ENCODE measurements at regions not wholly inside any gene's neighbourhood (a gene's known extent, or its start where the extent isn't known, plus 50 kb on each side); places are given as distances from the start of the nearest gene placed in this dataset.

- Histone ChIP-seq H3K36me3 (no peaks in the 10 kb centered on the region), H3K4me1 (no peaks in the 10 kb centered on the region), H3K4me3 (no peak overlapping the region), H3K27me3 (no peaks in the 10 kb centered on the region), H3K9me3 (no peaks in the 10 kb centered on the region), H3K27ac (peak overlapping the region in 1 of 4 donors; percentile 10)
- intact Hi-C loops (cut with DNase I; ENCODE audit: low total_unique reads) = no loop called here
- no peak for TF ChIP-seq EP300 (IDR thresholded peaks at IDR 0.05; ENCODE audit: low read depth)
- TF ChIP-seq CTCF (IDR thresholded peaks at IDR 0.05) = no peak
- no peak for TF ChIP-seq POLR2AphosphoS5 (IDR thresholded peaks at IDR 0.05)
- TF ChIP-seq POLR2A (IDR thresholded peaks at IDR 0.05) = no peak
- WGBS, 2 donors (ENCODE audit: low coverage in 1 of 2) = 61 to 66% methylated on average over 5 to 6 of the region's 6 CpGs
- in situ Hi-C loops (cut with MboI; ENCODE audit: low pct_ligation_motif_present in 1 of 4, low pct_unique_long_range_greater_than_20kb in 1 of 4, low sequenced_read_pairs in 3 of 4) = no loop called here
- DNase-seq = no peak
Observed at GRCh38 chr15:93866476-93866875, 364.9 kb upstream of the MCTP2 start.

DNA sequence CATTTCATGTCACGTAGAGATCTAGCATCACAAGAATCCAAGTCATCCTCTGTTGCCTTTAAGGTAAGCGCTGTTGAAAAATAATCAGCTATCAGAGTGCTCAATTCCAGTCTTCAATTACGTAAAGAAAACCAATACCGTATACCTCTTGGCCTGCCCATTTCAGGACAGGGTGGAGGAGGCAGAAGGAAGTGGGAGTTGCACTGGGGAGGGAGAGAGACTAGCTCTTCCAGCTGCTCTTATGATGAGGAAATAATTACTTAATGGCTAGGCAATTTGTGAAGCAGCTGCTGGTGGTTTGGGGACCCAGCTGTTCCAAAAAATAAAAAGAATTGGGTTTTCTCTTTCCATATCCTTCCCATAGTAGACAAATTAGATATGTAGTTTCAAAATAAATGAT is 365.8 kb upstream of the MCTP2 start:
- TF ChIP-seq POLR2A (IDR thresholded peaks at IDR 0.05) = no peak
- TF ChIP-seq CTCF (IDR thresholded peaks at IDR 0.05) = no peak
- H3K27ac ChIP-seq = peak overlapping the region in 1 of 4 donors; percentile 4
- no peak overlapping the region for H3K4me3 ChIP-seq
- intact Hi-C loops (cut with DNase I; ENCODE audit: low total_unique reads) (no loop called here), in situ Hi-C loops (cut with MboI; ENCODE audit: low pct_ligation_motif_present in 1 of 4, low pct_unique_long_range_greater_than_20kb in 1 of 4, low sequenced_read_pairs in 3 of 4) (no loop called here)
- H3K36me3 ChIP-seq = no peaks in the 10 kb centered on the region
- WGBS, 2 donors (ENCODE audit: low coverage in 1 of 2) = 54 to 69% methylated on average over 4 of the region's 4 CpGs
- H3K9me3 ChIP-seq = no peaks in the 10 kb centered on the region
- no peak for DNase-seq
- H3K27me3 ChIP-seq = no peaks in the 10 kb centered on the region
- H3K4me1 ChIP-seq = no peaks in the 10 kb centered on the region

GRCh38 chr15:93862791-93863190 is 368.6 kb upstream of the MCTP2 start:
- Histone ChIP-seq H3K4me3 (no peak overlapping the region), H3K27me3 (no peaks in the 10 kb centered on the region), H3K4me1 (no peaks in the 10 kb centered on the region), H3K9me3 (no peaks in the 10 kb centered on the region), H3K36me3 (no peaks in the 10 kb centered on the region), H3K27ac (peak overlapping the region in 3 of 4 donors; percentile 34 to 43 (median 41))
- intact Hi-C loops (cut with DNase I; ENCODE audit: low total_unique reads) = no loop called here
- in situ Hi-C loops (cut with MboI; ENCODE audit: low pct_ligation_motif_present in 1 of 4, low pct_unique_long_range_greater_than_20kb in 1 of 4, low sequenced_read_pairs in 3 of 4) = no loop called here
- TF ChIP-seq POLR2AphosphoS5 (IDR thresholded peaks at IDR 0.05) (peak in 1 of 3 donors; percentile 40), POLR2A (IDR thresholded peaks at IDR 0.05) (peak; percentile 26), CTCF (IDR thresholded peaks at IDR 0.05) (no peak), EP300 (IDR thresholded peaks at IDR 0.05; ENCODE audit: low read depth) (no peak)
- DNase-seq = peak; percentile 27
- WGBS, 2 donors (ENCODE audit: low coverage in 1 of 2) = 69 to 80% methylated on average over 1 to 7 of the region's 7 CpGs

DNA sequence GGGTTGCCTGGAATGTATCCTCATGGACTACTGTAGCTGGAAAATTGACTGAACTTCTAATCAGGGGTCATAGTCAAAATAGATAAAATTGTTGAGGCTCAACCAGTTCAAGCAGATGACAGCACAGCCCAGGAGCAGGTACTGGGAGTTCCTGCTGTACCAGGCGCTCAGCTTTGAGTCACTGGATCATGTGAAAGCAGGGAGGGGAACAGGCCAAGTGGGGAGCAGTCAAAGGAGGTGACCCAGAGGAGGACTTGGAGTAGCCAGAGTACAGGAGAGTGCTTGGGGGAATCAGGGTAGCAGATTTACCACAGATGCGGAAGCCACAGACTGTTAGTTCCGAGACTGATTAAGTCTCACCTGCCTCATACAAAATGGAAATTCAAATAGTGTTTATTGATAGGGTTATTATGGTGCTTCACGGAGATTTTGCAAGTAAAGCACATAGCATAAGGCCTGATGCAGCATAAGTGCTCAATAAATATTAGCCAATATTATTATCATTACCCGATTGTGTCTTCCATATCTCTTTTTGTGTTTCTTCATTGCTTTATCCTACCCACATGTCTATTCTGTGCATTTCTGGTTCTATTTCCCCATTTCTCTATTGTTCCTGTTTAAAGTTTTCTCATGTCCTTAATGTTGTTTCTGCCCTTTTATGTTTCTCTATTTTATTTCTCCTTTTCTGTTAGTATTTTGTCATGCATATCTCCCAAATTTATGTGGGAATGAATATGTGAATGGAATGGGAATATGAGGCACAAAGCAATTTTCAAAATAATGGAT is 369.2 kb upstream of the MCTP2 start:
- peak overlapping the region in 2 of 4 donors; percentile 34 to 41 for H3K27ac ChIP-seq
- no peaks in the 10 kb centered on the region for H3K4me1 ChIP-seq
- H3K9me3 ChIP-seq = no peaks in the 10 kb centered on the region
- no peak for TF ChIP-seq EP300 (IDR thresholded peaks at IDR 0.05; ENCODE audit: low read depth)
- in situ Hi-C loops (cut with MboI; ENCODE audit: low pct_ligation_motif_present in 1 of 4, low pct_unique_long_range_greater_than_20kb in 1 of 4, low sequenced_read_pairs in 3 of 4) = no loop called here
- DNase-seq = peak; percentile 11
- 73 to 84% methylated on average over 4 to 5 of the region's 5 CpGs for WGBS, 2 donors (ENCODE audit: low coverage in 1 of 2)
- no peaks in the 10 kb centered on the region for H3K36me3 ChIP-seq
- no peak overlapping the region for H3K4me3 ChIP-seq
- H3K27me3 ChIP-seq = no peaks in the 10 kb centered on the region
- intact Hi-C loops (cut with DNase I; ENCODE audit: low total_unique reads) = no loop called here

DNA sequence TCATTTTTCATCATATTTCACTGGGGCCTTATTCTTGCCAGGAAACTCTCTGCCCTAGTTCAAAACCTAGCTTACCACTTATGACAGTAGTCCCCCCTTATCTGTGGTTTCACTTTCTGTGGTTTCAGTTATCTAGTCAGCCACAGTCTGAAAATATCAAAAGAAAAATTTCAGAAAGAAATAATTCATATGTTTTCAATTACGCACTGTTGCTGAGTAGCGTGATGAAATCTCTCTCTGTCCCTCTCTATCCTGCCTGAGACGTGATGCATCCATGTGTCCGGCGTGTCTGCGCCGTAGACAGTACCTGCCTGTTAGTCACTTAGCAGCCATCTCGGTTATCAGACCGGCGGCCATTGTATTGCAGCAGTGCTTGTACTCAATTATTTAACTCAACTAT is 369.9 kb upstream of the MCTP2 start:
- WGBS, 2 donors (ENCODE audit: low coverage in 1 of 2) = 88 to 94% methylated on average over 6 to 10 of the region's 10 CpGs
- Histone ChIP-seq H3K27ac (peak overlapping the region in 1 of 4 donors; percentile 34), H3K27me3 (no peaks in the 10 kb centered on the region), H3K4me1 (no peaks in the 10 kb centered on the region), H3K36me3 (no peaks in the 10 kb centered on the region), H3K4me3 (no peak overlapping the region), H3K9me3 (no peaks in the 10 kb centered on the region)
- in situ Hi-C loops (cut with MboI; ENCODE audit: low pct_ligation_motif_present in 1 of 4, low pct_unique_long_range_greater_than_20kb in 1 of 4, low sequenced_read_pairs in 3 of 4) = no loop called here
- no peak for TF ChIP-seq POLR2A (IDR thresholded peaks at IDR 0.05)
- TF ChIP-seq POLR2AphosphoS5 (IDR thresholded peaks at IDR 0.05) = no peak
- no peak for TF ChIP-seq EP300 (IDR thresholded peaks at IDR 0.05; ENCODE audit: low read depth)
- no peak for TF ChIP-seq CTCF (IDR thresholded peaks at IDR 0.05)
- no peak for DNase-seq
- intact Hi-C loops (cut with DNase I; ENCODE audit: low total_unique reads) = no loop called here
